ENCODE measurements at regions not wholly inside any gene's neighbourhood (a gene's known extent, or its start where the extent isn't known, plus 50 kb on each side); places are given as distances from the start of the nearest gene placed in this dataset.
A peak's percentile ranks its signal among the peaks of the same experiment; 100 is the strongest.

- no CpG with 5 or more reads among the region's 6 CpGs for WGBS (ENCODE audit: insufficient coverage, insufficient read length)
Observed at GRCh38 chr1:29749024-29749945, 513.0 kb downstream of the PTPRU start.

DNA sequence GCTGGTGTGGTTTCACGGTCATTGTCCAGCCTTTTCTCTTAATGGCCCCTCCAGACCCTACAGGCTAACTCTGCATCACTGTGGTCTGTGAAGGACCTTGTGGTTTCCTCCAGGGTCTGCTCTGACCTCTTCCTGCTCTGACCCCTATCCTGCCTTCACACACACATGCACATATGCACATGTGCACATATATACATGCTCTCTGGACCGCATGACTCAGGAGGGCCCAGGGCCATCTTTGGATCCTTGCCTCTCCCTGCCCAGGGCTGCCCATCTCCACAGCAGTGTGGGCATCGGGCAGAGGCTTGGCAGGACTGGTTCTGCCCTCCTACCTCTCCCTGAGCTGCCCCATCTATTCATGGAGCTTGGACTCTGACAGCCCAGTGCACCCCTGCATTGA, 510.9 kb downstream of the PTPRU start:
- Histone ChIP-seq H3K27me3 (ENCODE audit: control insufficient read depth, insufficient read depth, low read length) (no peaks in the 10 kb centered on the region), H3K9me3 (ENCODE audit: control insufficient read depth, insufficient read depth, low read length) (no peaks in the 10 kb centered on the region), H3K4me3 (ENCODE audit: low read length) (no peak overlapping the region), H3K36me3 (ENCODE audit: control insufficient read depth, insufficient read depth, low read length) (no peaks in the 10 kb centered on the region), H3K27ac (ENCODE audit: low read length) (no peak overlapping the region), H3K4me1 (ENCODE audit: control insufficient read depth, insufficient read depth, low read length) (no peaks in the 10 kb centered on the region)
- WGBS (ENCODE audit: insufficient coverage, insufficient read length), result no CpG with 5 or more reads among the region's 3 CpGs
- no peak for DNase-seq (ENCODE audit: low read depth, low spot score)

More at GRCh38 chr1:29749024-29749945, 513.0 kb downstream of the PTPRU start:
- H3K4me3 ChIP-seq (ENCODE audit: low read length), result no peak overlapping the region
- H3K9me3 ChIP-seq (ENCODE audit: control insufficient read depth, insufficient read depth, low read length), result no peaks in the 10 kb centered on the region
- H3K27ac ChIP-seq (ENCODE audit: low read length), result no peak overlapping the region
- H3K36me3 ChIP-seq (ENCODE audit: control insufficient read depth, insufficient read depth, low read length), result no peaks in the 10 kb centered on the region
- no peaks in the 10 kb centered on the region for H3K4me1 ChIP-seq (ENCODE audit: control insufficient read depth, insufficient read depth, low read length)
- DNase-seq (ENCODE audit: low read depth, low spot score), result no peak
- H3K27me3 ChIP-seq (ENCODE audit: control insufficient read depth, insufficient read depth, low read length), result no peaks in the 10 kb centered on the region

DNA sequence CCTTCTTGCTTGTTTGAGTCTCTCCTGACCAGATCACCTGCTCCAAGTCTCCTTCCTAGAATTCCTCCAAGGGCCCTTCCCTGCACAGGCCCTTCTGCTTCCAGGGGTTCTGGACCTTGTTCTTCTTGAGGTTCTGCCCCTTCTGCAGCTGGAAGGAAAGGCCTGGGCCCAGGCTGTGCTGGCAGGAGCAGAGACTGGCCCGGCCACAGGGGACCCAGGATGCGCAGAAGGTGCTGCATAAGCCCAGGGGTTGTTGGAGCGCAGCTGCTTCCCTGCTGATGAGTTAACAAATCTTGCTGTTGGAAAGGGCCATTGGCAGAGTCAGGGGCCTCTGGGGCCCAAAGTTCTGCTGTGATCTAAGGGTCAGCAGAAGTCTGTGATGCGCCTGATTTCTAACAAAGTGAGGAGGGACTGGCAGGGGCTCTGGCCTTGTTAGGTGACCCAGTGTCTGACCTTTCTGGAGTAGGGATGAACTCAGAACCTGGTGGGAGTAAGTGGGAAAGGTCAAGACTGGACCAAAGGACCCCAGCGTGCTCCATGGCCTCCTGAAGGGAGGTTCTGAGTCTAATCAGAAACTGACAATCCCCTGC, 509.8 kb downstream of the PTPRU start:
- H3K27me3 ChIP-seq (ENCODE audit: control insufficient read depth, insufficient read depth, low read length), result no peaks in the 10 kb centered on the region
- H3K9me3 ChIP-seq (ENCODE audit: control insufficient read depth, insufficient read depth, low read length), result no peaks in the 10 kb centered on the region
- H3K4me3 ChIP-seq (ENCODE audit: low read length), result no peak overlapping the region
- DNase-seq (ENCODE audit: low read depth, low spot score), result no peak
- WGBS (ENCODE audit: insufficient coverage, insufficient read length), result no CpG with 5 or more reads among the region's 5 CpGs
- no peak overlapping the region for H3K27ac ChIP-seq (ENCODE audit: low read length)
- no peaks in the 10 kb centered on the region for H3K4me1 ChIP-seq (ENCODE audit: control insufficient read depth, insufficient read depth, low read length)
- H3K36me3 ChIP-seq (ENCODE audit: control insufficient read depth, insufficient read depth, low read length), result no peaks in the 10 kb centered on the region

DNA sequence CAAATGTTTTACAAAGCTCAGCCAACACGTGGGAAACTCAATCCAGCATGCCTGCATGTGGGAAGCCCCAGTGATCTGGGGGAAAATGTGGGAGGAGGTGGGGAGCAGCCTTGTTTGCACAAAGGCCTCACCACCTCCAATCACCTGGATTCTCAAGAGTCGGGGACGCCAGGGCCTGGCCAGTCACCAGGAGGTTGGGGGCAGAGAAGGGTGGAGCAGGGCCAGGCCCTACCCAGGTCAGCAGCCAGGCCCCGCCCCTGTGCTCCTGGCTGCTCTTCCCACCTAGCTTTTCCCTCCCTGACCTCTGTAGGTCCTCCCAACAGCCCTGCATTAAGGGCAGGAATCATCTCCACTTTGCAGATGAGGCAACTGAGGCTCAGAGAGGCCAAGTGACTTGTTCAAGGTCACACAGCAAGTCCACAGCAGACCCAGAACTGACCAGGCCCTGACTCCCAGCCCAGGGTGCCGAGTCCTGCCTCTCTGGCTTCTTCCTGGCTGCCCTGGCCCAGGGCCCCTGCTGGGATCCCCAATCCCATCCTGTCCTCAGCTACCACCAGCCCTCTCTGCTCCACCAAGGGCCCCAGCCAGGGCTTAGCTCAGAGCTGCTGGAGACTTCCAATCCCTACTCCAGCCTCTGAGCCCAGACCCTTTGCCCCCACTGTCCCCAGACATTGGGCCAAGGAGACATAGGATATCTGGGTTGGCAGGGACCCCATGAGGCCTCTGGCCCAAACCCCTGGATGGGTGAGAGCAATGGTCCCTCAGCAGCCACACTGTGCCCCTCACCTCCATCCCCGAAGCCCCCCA, 508.6 kb downstream of the PTPRU start:
- WGBS (ENCODE audit: insufficient coverage, insufficient read length), result no CpG with 5 or more reads among the region's 6 CpGs
- H3K27me3 ChIP-seq (ENCODE audit: control insufficient read depth, insufficient read depth, low read length), result no peaks in the 10 kb centered on the region

DNA sequence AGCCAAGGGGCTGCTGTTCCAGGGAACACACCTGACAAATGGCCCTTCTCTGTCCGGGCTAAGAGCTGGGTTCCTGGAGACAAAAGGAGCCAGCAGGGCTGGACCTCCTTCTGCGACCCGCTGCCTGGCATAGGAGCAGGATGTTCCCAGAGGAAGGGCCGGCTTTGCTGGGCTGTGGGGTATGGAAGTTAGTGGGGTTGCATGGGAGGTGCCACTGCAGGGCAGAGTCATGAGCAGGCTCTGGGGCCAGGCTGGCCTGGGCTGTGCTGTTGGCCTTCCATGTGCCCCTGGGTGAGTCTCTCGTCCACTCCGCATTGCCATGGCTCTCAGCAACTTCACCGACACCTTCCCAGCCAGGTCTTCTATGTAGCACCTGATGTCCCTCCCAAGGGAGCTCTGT, 507.6 kb downstream of the PTPRU start:
- WGBS (ENCODE audit: insufficient coverage, insufficient read length), result no CpG with 5 or more reads among the region's 7 CpGs
- Histone ChIP-seq H3K4me1 (ENCODE audit: control insufficient read depth, insufficient read depth, low read length) (no peaks in the 10 kb centered on the region), H3K9me3 (ENCODE audit: control insufficient read depth, insufficient read depth, low read length) (no peaks in the 10 kb centered on the region), H3K36me3 (ENCODE audit: control insufficient read depth, insufficient read depth, low read length) (no peaks in the 10 kb centered on the region), H3K27me3 (ENCODE audit: control insufficient read depth, insufficient read depth, low read length) (no peaks in the 10 kb centered on the region), H3K4me3 (ENCODE audit: low read length) (no peak overlapping the region), H3K27ac (ENCODE audit: low read length) (no peak overlapping the region)
- no peak for DNase-seq (ENCODE audit: low read depth, low spot score)

More for the DNA sequence above, 508.6 kb downstream of the PTPRU start:
- Histone ChIP-seq H3K36me3 (ENCODE audit: control insufficient read depth, insufficient read depth, low read length) (no peaks in the 10 kb centered on the region), H3K27ac (ENCODE audit: low read length) (no peak overlapping the region), H3K9me3 (ENCODE audit: control insufficient read depth, insufficient read depth, low read length) (no peaks in the 10 kb centered on the region), H3K4me1 (ENCODE audit: control insufficient read depth, insufficient read depth, low read length) (no peaks in the 10 kb centered on the region), H3K4me3 (ENCODE audit: low read length) (no peak overlapping the region)
- no peak for DNase-seq (ENCODE audit: low read depth, low spot score)

DNA sequence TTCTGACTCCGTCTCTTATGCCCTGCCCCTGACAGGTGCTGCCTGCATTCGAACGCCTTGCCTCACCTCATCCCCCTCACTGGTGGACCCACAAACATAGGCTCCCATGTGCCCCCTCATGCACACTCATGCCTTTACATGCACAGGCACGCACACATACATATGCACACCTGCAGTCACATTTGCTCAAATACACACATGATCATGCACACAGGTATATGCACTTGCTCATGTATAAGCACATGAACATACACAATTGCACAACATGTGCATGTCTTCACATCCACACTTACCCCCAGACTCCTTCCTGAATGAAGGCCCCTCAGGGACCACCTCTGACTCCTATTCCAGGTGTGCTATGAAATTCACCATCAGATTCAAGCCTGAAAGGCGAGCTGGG, 506.9 kb downstream of the PTPRU start:
- Histone ChIP-seq H3K36me3 (ENCODE audit: control insufficient read depth, insufficient read depth, low read length) (no peaks in the 10 kb centered on the region), H3K27me3 (ENCODE audit: control insufficient read depth, insufficient read depth, low read length) (no peaks in the 10 kb centered on the region), H3K4me1 (ENCODE audit: control insufficient read depth, insufficient read depth, low read length) (no peaks in the 10 kb centered on the region), H3K9me3 (ENCODE audit: control insufficient read depth, insufficient read depth, low read length) (no peaks in the 10 kb centered on the region), H3K27ac (ENCODE audit: low read length) (no peak overlapping the region), H3K4me3 (ENCODE audit: low read length) (no peak overlapping the region)
- DNase-seq (ENCODE audit: low read depth, low spot score), result no peak
- no CpG with 5 or more reads among the region's 5 CpGs for WGBS (ENCODE audit: insufficient coverage, insufficient read length)

DNA sequence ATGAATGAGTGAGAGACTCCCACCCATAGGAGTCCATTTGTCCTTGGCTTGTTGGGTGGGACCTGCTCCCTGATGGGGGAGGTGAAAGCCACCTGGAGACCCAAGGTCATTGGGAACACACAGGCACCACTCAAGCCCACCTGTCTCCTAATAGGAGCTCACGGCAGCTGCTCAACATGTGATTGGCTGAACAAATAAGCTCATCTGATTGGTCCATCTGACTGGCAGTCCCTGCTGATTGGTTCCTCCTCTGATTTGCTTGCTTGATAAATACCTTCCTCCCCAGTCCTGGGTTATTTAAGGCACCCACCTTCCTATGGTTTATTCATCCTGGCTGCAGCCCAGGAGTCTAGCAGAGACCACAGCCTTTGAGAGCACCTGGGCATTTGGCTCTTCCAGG, 502.9 kb downstream of the PTPRU start:
- Histone ChIP-seq H3K27me3 (ENCODE audit: control insufficient read depth, insufficient read depth, low read length) (no peaks in the 10 kb centered on the region), H3K36me3 (ENCODE audit: control insufficient read depth, insufficient read depth, low read length) (no peaks in the 10 kb centered on the region), H3K4me3 (ENCODE audit: low read length) (no peak overlapping the region), H3K9me3 (ENCODE audit: control insufficient read depth, insufficient read depth, low read length) (no peaks in the 10 kb centered on the region), H3K27ac (ENCODE audit: low read length) (no peak overlapping the region), H3K4me1 (ENCODE audit: control insufficient read depth, insufficient read depth, low read length) (no peaks in the 10 kb centered on the region)
- WGBS (ENCODE audit: insufficient coverage, insufficient read length), result no CpG with 5 or more reads among the region's 1 CpG
- DNase-seq (ENCODE audit: low read depth, low spot score), result no peak

- Histone ChIP-seq H3K9me3 (ENCODE audit: control insufficient read depth, insufficient read depth, low read length) (no peaks in the 10 kb centered on the region), H3K27me3 (ENCODE audit: control insufficient read depth, insufficient read depth, low read length) (no peaks in the 10 kb centered on the region), H3K4me3 (ENCODE audit: low read length) (no peak overlapping the region), H3K4me1 (ENCODE audit: control insufficient read depth, insufficient read depth, low read length) (no peaks in the 10 kb centered on the region), H3K27ac (ENCODE audit: low read length) (no peak overlapping the region), H3K36me3 (ENCODE audit: control insufficient read depth, insufficient read depth, low read length) (no peaks in the 10 kb centered on the region)
- peak; percentile 43 for DNase-seq (ENCODE audit: low read depth, low spot score)
- WGBS (ENCODE audit: insufficient coverage, insufficient read length), result no CpG with 5 or more reads among the region's 5 CpGs
Observed at GRCh38 chr1:29736582-29737188, 500.4 kb downstream of the PTPRU start.

GRCh38 chr1:29732453-29732852, 496.1 kb downstream of the PTPRU start:
- DNase-seq (ENCODE audit: low read depth, low spot score), result no peak

DNA sequence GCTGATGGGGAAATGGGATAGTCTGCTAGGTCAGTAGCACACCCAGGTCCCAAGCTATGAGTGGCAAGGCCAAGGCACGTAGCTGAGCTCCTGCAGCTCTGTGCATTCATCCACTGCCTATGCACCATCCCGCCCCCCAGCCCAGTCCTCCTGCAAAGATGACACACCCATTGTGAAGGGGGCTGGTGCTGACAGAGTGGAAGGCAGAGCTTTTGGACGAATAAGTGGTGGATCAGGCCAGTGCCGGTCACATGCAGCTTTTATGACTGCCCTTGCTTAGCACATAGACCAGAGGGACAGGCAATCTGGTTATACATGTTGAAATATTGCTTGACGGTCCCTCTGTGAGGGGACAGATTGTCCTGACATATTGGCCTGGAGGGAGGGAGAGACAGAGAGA, 494.3 kb downstream of the PTPRU start:
- Histone ChIP-seq H3K27ac (ENCODE audit: low read length) (no peak overlapping the region), H3K4me1 (ENCODE audit: control insufficient read depth, insufficient read depth, low read length) (no peaks in the 10 kb centered on the region), H3K9me3 (ENCODE audit: control insufficient read depth, insufficient read depth, low read length) (no peaks in the 10 kb centered on the region), H3K36me3 (ENCODE audit: control insufficient read depth, insufficient read depth, low read length) (no peaks in the 10 kb centered on the region), H3K27me3 (ENCODE audit: control insufficient read depth, insufficient read depth, low read length) (no peaks in the 10 kb centered on the region), H3K4me3 (ENCODE audit: low read length) (no peak overlapping the region)
- no CpG with 5 or more reads among the region's 5 CpGs for WGBS (ENCODE audit: insufficient coverage, insufficient read length)
- DNase-seq (ENCODE audit: low read depth, low spot score), result no peak

More at GRCh38 chr1:29732453-29732852, 496.1 kb downstream of the PTPRU start:
- H3K9me3 ChIP-seq (ENCODE audit: control insufficient read depth, insufficient read depth, low read length), result no peaks in the 10 kb centered on the region
- no peaks in the 10 kb centered on the region for H3K36me3 ChIP-seq (ENCODE audit: control insufficient read depth, insufficient read depth, low read length)
- H3K4me3 ChIP-seq (ENCODE audit: low read length), result no peak overlapping the region
- WGBS (ENCODE audit: insufficient coverage, insufficient read length), result no CpG with 5 or more reads among the region's 3 CpGs
- no peaks in the 10 kb centered on the region for H3K27me3 ChIP-seq (ENCODE audit: control insufficient read depth, insufficient read depth, low read length)
- H3K4me1 ChIP-seq (ENCODE audit: control insufficient read depth, insufficient read depth, low read length), result no peaks in the 10 kb centered on the region
- H3K27ac ChIP-seq (ENCODE audit: low read length), result no peak overlapping the region
